K562 (cell line): ENCODE measurements at regions not wholly inside any gene's neighbourhood (a gene's known extent, or its start where the extent isn't known, plus 50 kb on each side); places are given as distances from the start of the nearest gene placed in this dataset.

Experiments
- ATAC-seq: fragments of 200-7000 bp; cut with Tn5 transposase; 3 replicates; pipeline ENCODE4 v1.9.1; 2020; ENCODE audit warnings: moderate library complexity
- BruUV-seq: library from RNA; stranded (reverse); fragments of 400-500 nt; replicated peaks from 2 replicates; lab custom pipeline; 2021; lab: Mats Ljungman, UMichigan
- CTCF ChIA-PET: fragments of 300-600 bp; formaldehyde crosslinking; extraction: SDS; loops from one replicate; lab custom pipeline; 2021; ENCODE audit warnings: low intra/inter-chr PET ratio; lab: Yijun Ruan, JAX
- POLR2A ChIA-PET: fragments of 300-600, 350-650 bp; sonication (Branson Sonifier 250); formaldehyde crosslinking; extraction: SDS; loops from one replicate; lab custom pipeline; 2021; ENCODE audit warnings: antibody characterized with exemption, inconsistent platforms; lab: Yijun Ruan, JAX
- DNase-seq, 4 experiments: peaks; one replicate each; pipeline versions ENCODE4 v3.0.0 to v3.0.0-alpha.2; 2011 to 2018; ENCODE audit warnings: low spot score in 3 of 4, mixed read lengths in 3 of 4; ENCODE audit errors: extremely low read depth in 1 of 4
- FAIRE-seq: peaks from 2 replicates; lab custom pipeline; 2011; peaks lifted over from hg19 to GRCh38; lab: Jason Lieb, UNC
- H2AFZ ChIP-seq: 2 replicates; pipeline ENCODE4 v1.6.0; 2011; ENCODE audit warnings: low read depth, low read length, control low read depth, inconsistent platforms
- H3K27ac ChIP-seq: fragments of 200-600 bp; 3 replicates; pipeline ENCODE4 v1.8.0; 2011; ENCODE audit warnings: low read depth, mild to moderate bottlenecking, control low read depth, inconsistent platforms, low read length, moderate library complexity, mixed read lengths; ENCODE audit errors: extremely low read depth
- H3K27me3 ChIP-seq, 2 experiments: fragments of 300-600 bp in 1 of 2; 2 replicates in 1 of 2; 3 replicates in 1 of 2; pipeline versions ENCODE4 v1.6.0 to v1.8.0; 2011; ENCODE audit warnings: inconsistent platforms in 2 of 2, low read length in 2 of 2, mild to moderate bottlenecking in 1 of 2, mixed read lengths in 1 of 2, moderate library complexity in 1 of 2; ENCODE audit not compliant: control insufficient read depth in 2 of 2, insufficient read depth in 2 of 2
- H3K36me3 ChIP-seq: fragments of 300-600 bp; 3 replicates; pipeline ENCODE4 v1.8.0; 2011; ENCODE audit warnings: mild to moderate bottlenecking, low read length, inconsistent platforms; ENCODE audit not compliant: control insufficient read depth, insufficient read depth
- H3K4me1 ChIP-seq, 2 experiments: fragments of 200-600 bp in 1 of 2; replicated peaks in 1 of 2; 2 replicates in 1 of 2; 3 replicates in 1 of 2; pipeline versions ENCODE4 v1.5.1 to v1.8.0; 2011; ENCODE audit warnings: inconsistent platforms in 2 of 2, low read length in 2 of 2, mild to moderate bottlenecking in 1 of 2, mixed read lengths in 1 of 2, moderate library complexity in 1 of 2; ENCODE audit not compliant: control insufficient read depth in 2 of 2, insufficient read depth in 2 of 2
- H3K4me2 ChIP-seq: 2 replicates; pipeline ENCODE4 v1.6.1; 2011; ENCODE audit warnings: low read length, control low read depth, inconsistent platforms, mixed read lengths; ENCODE audit not compliant: insufficient read depth
- H3K4me3 ChIP-seq: fragments of 200-600 bp; sonication (generic), shearing (Covaris generic); 2 replicates; pipeline ENCODE4 v1.5.1; 2016; ENCODE audit warnings: control low read depth, inconsistent platforms
- H3K79me2 ChIP-seq: fragments of 200-600 bp; 3 replicates; pipeline ENCODE4 v1.8.0; 2011; ENCODE audit warnings: low read length, inconsistent platforms; ENCODE audit not compliant: control insufficient read depth, insufficient read depth
- H3K9ac ChIP-seq, 2 experiments: 2 replicates each; pipeline versions ENCODE4 v1.6.0 to v1.6.1; 2011; ENCODE audit warnings: low read depth in 2 of 2, low read length in 2 of 2, control low read depth in 1 of 2, inconsistent platforms in 1 of 2, mild to moderate bottlenecking in 1 of 2, mixed read lengths in 1 of 2; ENCODE audit not compliant: insufficient read depth in 1 of 2
- H3K9me1 ChIP-seq: one replicate; pipeline ENCODE4 v1.6.0; 2011; ENCODE audit warnings: inconsistent platforms, mild to moderate bottlenecking, low read length, moderate library complexity; ENCODE audit not compliant: control insufficient read depth, insufficient read depth
- H3K9me3 ChIP-seq: replicated peaks from 2 replicates; pipeline ENCODE4 v1.5.1; 2011; ENCODE audit warnings: low read depth, low read length, inconsistent platforms; ENCODE audit not compliant: control insufficient read depth, insufficient read depth
- H4K20me1 ChIP-seq: replicated peaks from 2 replicates; pipeline ENCODE4 v1.6.1; 2011; ENCODE audit warnings: low read length, inconsistent platforms, mixed read lengths; ENCODE audit not compliant: control insufficient read depth, insufficient read depth
- BRD9 ChIP-seq: fragments of 450-650 bp; IDR thresholded peaks from 2 replicates; pipeline ENCODE4 v1.6.1; 2018; ENCODE audit warnings: low read depth; ENCODE audit not compliant: partially characterized antibody
- POLR2G ChIP-seq: fragments of 200-400 bp; formaldehyde crosslinking; IDR thresholded peaks from 2 replicates; pipeline ENCODE4 v1.6.1; 2017; ENCODE audit warnings: low read depth, mild to moderate bottlenecking, antibody characterized with exemption, low read length, moderate library complexity
- ZKSCAN1 ChIP-seq: fragments of 150-350 bp; IDR thresholded peaks from 2 replicates; pipeline ENCODE4 v1.6.1; 2016; ENCODE audit warnings: low read depth, low read length
- ZNF24 ChIP-seq: fragments of 450-650 bp; IDR thresholded peaks from 2 replicates; pipeline ENCODE4 v1.6.1; 2016
- in situ Hi-C: fragments of 300-500 bp; cut with MboI; formaldehyde crosslinking; loops from 4 replicates; pipeline ENCODE4 v1.15.0; 2018; ENCODE audit warnings: inconsistent platforms, mixed read lengths
- intact Hi-C: fragments of 100-400 bp; cut with micrococcal nuclease; formaldehyde crosslinking; loops from 2 replicates; pipeline ENCODE4 v1.14.2; 2022
- TF ChIP-seq, protein P1 (sequence below): sonication (generic); formaldehyde crosslinking; IDR thresholded peaks from 2 replicates; pipeline ENCODE4 v1.8.1; 2023; ENCODE audit warnings: missing genetic modification reagents, mild to moderate bottlenecking, borderline replicate concordance
- TF ChIP-seq, protein P2 (sequence below): sonication (generic); formaldehyde crosslinking; IDR thresholded peaks from 2 replicates; pipeline ENCODE4 v1.8.0; 2022; ENCODE audit warnings: mild to moderate bottlenecking, low read depth, missing genetic modification reagents

DNA sequence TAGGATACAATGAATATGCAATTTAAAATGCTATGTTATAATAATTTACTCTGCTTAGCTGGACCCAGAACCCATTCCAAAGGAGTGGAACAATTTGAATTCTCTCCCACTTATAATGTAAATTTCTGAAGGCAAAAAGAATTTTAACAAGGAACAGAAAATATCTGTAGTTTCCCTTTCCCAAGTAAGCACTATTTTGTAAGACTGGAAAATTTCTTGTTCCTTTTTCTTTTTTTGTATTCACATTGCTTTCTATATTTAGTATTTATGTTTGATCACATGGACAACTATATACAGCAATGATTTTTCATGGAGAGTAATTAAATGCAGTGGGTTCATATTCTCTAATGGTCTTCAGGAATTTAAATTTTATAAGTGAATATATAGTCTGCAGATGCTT, 127.4 kb downstream of the GPR85 start:
- Histone ChIP-seq H3K27me3 (no peaks in the 10 kb centered on the region), H3K9me1 (no peaks in the 10 kb centered on the region), H3K27ac (no peak overlapping the region), H2AFZ (no peak overlapping the region), H3K9ac (no peak overlapping the region), H3K9me3 (no peaks in the 10 kb centered on the region), H3K4me1 (no peaks in the 10 kb centered on the region), H3K4me2 (no peak overlapping the region), H3K79me2 (no peaks in the 10 kb centered on the region), H4K20me1 (no peaks in the 10 kb centered on the region), H3K4me3 (no peak overlapping the region), H3K36me3 (no peaks in the 10 kb centered on the region)
- POLR2A ChIA-PET, result no interaction called here
- no TSS peak for BruUV-seq
- no peak for FAIRE-seq
- CTCF ChIA-PET, result no interaction called here
- ATAC-seq, result no peak
- intact Hi-C loops, result no loop called here
- DNase-seq, result no peak
- in situ Hi-C loops, result no loop called here
- TF ChIP-seq POLR2G, result no peak

DNA sequence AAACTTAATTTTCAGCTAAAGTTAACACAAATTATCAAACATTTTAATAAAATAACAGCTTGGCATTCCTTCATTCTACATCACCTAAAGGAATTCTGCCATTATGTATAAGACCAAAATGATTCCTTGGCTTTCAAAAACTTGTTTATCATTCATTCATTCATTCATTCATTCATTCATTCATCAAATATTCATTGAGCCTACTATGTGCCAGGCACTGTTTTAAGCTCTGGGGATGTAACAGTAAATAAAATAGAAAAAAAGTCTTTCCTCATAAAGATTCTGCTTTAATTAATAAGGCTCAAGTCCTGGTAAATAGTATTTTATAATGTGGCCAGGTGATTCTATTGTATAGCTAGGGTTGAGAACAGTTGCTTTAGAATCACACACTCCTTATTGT, 127.9 kb downstream of the GPR85 start:
- no TSS peak for BruUV-seq
- intact Hi-C loops, result no loop called here

More for the DNA sequence above, 127.9 kb downstream of the GPR85 start:
- no peaks in the 10 kb centered on the region for H3K36me3 ChIP-seq
- H3K9me1 ChIP-seq, result no peaks in the 10 kb centered on the region
- H4K20me1 ChIP-seq, result no peaks in the 10 kb centered on the region
- no peaks in the 10 kb centered on the region for H3K27me3 ChIP-seq
- ChIA-PET CTCF (no interaction called here), POLR2A (no interaction called here)
- no peaks in the 10 kb centered on the region for H3K4me1 ChIP-seq
- ATAC-seq (no peak), FAIRE-seq (no peak), DNase-seq (no peak)
- H2AFZ ChIP-seq, result no peak overlapping the region
- H3K27ac ChIP-seq, result no peak overlapping the region
- no peak overlapping the region for H3K4me3 ChIP-seq
- in situ Hi-C loops, result no loop called here
- H3K9me3 ChIP-seq, result no peaks in the 10 kb centered on the region
- H3K4me2 ChIP-seq, result no peak overlapping the region
- H3K79me2 ChIP-seq, result no peaks in the 10 kb centered on the region
- H3K9ac ChIP-seq, result no peak overlapping the region
- TF ChIP-seq ZNF24 (peak; percentile 92), ZKSCAN1 (peak; percentile 74), BRD9 (no peak)
- TF ChIP-seq, protein P1, sequence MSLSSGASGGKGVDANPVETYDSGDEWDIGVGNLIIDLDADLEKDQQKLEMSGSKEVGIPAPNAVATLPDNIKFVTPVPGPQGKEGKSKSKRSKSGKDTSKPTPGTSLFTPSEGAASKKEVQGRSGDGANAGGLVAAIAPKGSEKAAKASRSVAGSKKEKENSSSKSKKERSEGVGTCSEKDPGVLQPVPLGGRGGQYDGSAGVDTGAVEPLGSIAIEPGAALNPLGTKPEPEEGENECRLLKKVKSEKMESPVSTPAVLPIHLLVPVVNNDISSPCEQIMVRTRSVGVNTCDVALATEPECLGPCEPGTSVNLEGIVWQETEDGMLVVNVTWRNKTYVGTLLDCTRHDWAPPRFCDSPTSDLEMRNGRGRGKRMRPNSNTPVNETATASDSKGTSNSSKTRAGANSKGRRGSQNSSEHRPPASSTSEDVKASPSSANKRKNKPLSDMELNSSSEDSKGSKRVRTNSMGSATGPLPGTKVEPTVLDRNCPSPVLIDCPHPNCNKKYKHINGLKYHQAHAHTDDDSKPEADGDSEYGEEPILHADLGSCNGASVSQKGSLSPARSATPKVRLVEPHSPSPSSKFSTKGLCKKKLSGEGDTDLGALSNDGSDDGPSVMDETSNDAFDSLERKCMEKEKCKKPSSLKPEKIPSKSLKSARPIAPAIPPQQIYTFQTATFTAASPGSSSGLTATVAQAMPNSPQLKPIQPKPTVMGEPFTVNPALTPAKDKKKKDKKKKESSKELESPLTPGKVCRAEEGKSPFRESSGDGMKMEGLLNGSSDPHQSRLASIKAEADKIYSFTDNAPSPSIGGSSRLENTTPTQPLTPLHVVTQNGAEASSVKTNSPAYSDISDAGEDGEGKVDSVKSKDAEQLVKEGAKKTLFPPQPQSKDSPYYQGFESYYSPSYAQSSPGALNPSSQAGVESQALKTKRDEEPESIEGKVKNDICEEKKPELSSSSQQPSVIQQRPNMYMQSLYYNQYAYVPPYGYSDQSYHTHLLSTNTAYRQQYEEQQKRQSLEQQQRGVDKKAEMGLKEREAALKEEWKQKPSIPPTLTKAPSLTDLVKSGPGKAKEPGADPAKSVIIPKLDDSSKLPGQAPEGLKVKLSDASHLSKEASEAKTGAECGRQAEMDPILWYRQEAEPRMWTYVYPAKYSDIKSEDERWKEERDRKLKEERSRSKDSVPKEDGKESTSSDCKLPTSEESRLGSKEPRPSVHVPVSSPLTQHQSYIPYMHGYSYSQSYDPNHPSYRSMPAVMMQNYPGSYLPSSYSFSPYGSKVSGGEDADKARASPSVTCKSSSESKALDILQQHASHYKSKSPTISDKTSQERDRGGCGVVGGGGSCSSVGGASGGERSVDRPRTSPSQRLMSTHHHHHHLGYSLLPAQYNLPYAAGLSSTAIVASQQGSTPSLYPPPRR (CRISPR knock-in tag), result no peak
- TF ChIP-seq, protein P2, sequence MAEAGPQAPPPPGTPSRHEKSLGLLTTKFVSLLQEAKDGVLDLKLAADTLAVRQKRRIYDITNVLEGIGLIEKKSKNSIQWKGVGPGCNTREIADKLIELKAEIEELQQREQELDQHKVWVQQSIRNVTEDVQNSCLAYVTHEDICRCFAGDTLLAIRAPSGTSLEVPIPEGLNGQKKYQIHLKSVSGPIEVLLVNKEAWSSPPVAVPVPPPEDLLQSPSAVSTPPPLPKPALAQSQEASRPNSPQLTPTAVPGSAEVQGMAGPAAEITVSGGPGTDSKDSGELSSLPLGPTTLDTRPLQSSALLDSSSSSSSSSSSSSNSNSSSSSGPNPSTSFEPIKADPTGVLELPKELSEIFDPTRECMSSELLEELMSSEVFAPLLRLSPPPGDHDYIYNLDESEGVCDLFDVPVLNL (CRISPR knock-in tag), result no peak
